ENCODE measurements at regions not wholly inside any gene's neighbourhood (a gene's known extent, or its start where the extent isn't known, plus 50 kb on each side); places are given as distances from the start of the nearest gene placed in this dataset.
"Not testable (repeated sequence)": the region's sequence is repeated elsewhere in the genome, so short reads cannot be mapped to it uniquely, and the experiment has no call there.

- ATAC-seq (no peak), DNase-seq (peak; percentile 45)
- no peaks in the 10 kb centered on the region for H3K36me3 Mint-ChIP-seq (ENCODE audit: low read depth)
- ChIA-PET CTCF (no interaction called here), POLR2A (no interaction called here)
- intact Hi-C loops (cut with DNase I, micrococcal nuclease): loop anchor here in 1 of 2 experiments (2.0 to 5.0 kb wide), 3 partner anchors 86 to 571 kb away; partner anchors contain the start of gene LBX1
- peaks cover 20% of the 10 kb centered on the region for H3K4me1 Mint-ChIP-seq
- H3K4me3 Mint-ChIP-seq: peak overlapping the region; percentile 59
- H3K9me3 Mint-ChIP-seq (ENCODE audit: low read depth): no peaks in the 10 kb centered on the region
- peaks cover 66% of the 10 kb centered on the region for H3K27me3 Mint-ChIP-seq
- H3K27ac Mint-ChIP-seq: no peak overlapping the region
Measured at GRCh38 chr10:100655760-100656421, 89.5 kb upstream of the PAX2 start.

- H3K4me1 Mint-ChIP-seq: peaks cover 20% of the 10 kb centered on the region
- POLR2A ChIA-PET: no interaction called here
- H3K4me3 Mint-ChIP-seq: no peak overlapping the region
- peaks cover 70% of the 10 kb centered on the region for H3K27me3 Mint-ChIP-seq
- H3K9me3 Mint-ChIP-seq (ENCODE audit: low read depth): no peaks in the 10 kb centered on the region
- intact Hi-C loops (cut with DNase I, micrococcal nuclease): loop anchor here in 1 of 2 experiments (5.0 kb wide), 2 partner anchors 86 to 571 kb away; partner anchors contain the start of gene LBX1
- ATAC-seq (peak; percentile 62), DNase-seq (peak; percentile 48)
- no peak overlapping the region for H3K27ac Mint-ChIP-seq
- CTCF ChIA-PET: no interaction called here
- no peaks in the 10 kb centered on the region for H3K36me3 Mint-ChIP-seq (ENCODE audit: low read depth)
Measured at GRCh38 chr10:100656454-100656853, 88.9 kb upstream of the PAX2 start.

DNA sequence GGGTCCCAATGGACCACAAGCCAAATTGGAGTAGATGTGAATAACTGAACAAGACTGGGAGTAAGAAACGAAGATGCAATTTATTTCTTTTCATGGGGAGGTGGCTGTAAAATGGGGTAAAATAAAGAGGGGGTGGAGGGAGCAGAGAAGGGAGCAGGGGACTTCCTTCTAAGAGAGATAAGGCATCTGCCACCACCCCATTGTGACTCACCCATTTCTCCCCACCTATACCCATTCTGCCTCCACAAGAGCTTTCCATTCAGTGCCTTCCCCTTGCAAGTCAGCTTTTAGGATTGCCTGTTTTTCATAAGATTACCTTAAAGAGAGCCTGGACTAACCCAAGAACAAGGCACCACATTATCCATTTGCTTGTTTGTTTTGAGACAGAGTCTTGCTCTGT, 87.1 kb upstream of the PAX2 start:
- ChIA-PET POLR2A (no interaction called here), CTCF (no interaction called here)
- no peaks in the 10 kb centered on the region for H3K9me3 Mint-ChIP-seq (ENCODE audit: low read depth)
- no peaks in the 10 kb centered on the region for H3K36me3 Mint-ChIP-seq (ENCODE audit: low read depth)
- ATAC-seq: no peak
- intact Hi-C loops (cut with DNase I, micrococcal nuclease): loop anchor here in 1 of 2 experiments (5.0 kb wide), 2 partner anchors 84 to 569 kb away; partner anchors contain the start of gene LBX1
- H3K27ac Mint-ChIP-seq: no peak overlapping the region
- DNase-seq: no peak
- H3K4me3 Mint-ChIP-seq: no peak overlapping the region
- H3K27me3 Mint-ChIP-seq: peaks cover 71% of the 10 kb centered on the region
- H3K4me1 Mint-ChIP-seq: peaks cover 20% of the 10 kb centered on the region

DNA sequence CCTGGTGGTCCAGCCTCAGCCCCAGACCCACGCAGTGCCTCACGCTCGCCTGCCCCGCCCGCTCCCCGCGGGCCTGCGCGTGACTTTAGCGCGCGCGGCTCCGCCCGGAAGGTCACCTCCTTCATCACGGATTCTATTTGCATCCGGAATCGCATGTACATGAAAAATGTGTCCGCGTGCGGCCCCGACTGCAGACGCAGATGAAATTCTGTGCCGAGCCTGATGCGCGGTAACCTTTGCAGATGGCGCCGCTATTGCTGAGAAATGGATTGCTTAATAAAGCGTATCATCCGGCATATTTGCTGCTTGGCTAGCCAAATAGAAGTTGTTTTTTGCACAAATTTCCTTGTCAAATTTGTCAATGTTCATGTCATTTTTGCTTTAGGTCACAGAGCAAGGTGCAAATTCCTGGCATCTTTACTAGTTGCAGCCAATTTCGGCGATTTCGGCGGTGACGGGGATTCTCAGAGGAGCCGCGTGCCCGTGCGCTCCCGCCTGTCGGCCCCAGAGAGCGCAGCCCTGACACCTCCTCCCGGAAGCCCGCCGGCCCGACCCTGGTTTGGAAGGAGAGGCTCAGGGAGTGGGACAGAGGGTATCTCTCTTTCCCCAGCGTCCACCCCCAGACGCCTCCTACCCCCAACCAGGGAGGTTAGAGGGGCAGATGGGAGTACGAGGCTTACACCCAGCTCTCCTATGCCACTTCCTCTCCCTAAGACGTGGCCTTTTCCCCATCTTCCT, 85.9 kb upstream of the PAX2 start:
- intact Hi-C loops (cut with DNase I, micrococcal nuclease): loop anchor here in 1 of 2 experiments (5.0 kb wide), 2 partner anchors 83 to 568 kb away; partner anchors contain the start of gene LBX1
- peaks cover 72% of the 10 kb centered on the region for H3K27me3 Mint-ChIP-seq
- no peak overlapping the region for H3K4me3 Mint-ChIP-seq
- CTCF ChIA-PET: no interaction called here
- H3K9me3 Mint-ChIP-seq (ENCODE audit: low read depth): no peaks in the 10 kb centered on the region
- DNase-seq: no peak
- no peak for ATAC-seq
- H3K36me3 Mint-ChIP-seq (ENCODE audit: low read depth): no peaks in the 10 kb centered on the region
- POLR2A ChIA-PET: no interaction called here
- peaks cover 13% of the 10 kb centered on the region for H3K4me1 Mint-ChIP-seq
- no peak overlapping the region for H3K27ac Mint-ChIP-seq

- intact Hi-C loops (cut with DNase I, micrococcal nuclease): no loop called here
- ChIA-PET CTCF (no interaction called here), POLR2A (no interaction called here)
- no peak overlapping the region for H3K4me3 Mint-ChIP-seq
- peaks cover 6% of the 10 kb centered on the region for H3K4me1 Mint-ChIP-seq
- no peaks in the 10 kb centered on the region for H3K9me3 Mint-ChIP-seq (ENCODE audit: low read depth)
- peaks cover 68% of the 10 kb centered on the region for H3K27me3 Mint-ChIP-seq
- DNase-seq (no peak), ATAC-seq (no peak)
- H3K36me3 Mint-ChIP-seq (ENCODE audit: low read depth): no peaks in the 10 kb centered on the region
- H3K27ac Mint-ChIP-seq: no peak overlapping the region
Measured at GRCh38 chr10:100660365-100660764, 85.0 kb upstream of the PAX2 start.

DNA sequence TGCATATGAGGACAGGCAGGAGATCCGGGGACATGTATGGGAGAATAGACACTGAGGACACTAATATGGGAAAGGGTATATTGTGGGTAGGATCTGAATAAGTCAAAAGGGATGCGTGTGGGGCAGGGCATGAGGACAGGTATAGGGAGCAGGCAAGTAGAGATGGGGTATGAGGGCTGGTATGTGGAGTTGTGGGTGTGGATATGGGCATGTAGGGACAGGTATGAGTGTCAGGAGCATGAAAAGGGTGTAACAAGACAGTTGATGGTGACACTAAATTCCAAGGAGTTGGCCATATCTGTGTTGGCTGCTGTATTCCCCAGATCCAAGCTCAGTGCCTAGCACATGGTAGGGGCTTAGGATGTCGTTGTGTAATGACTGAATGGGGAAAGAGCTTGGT, 84.4 kb upstream of the PAX2 start:
- H3K36me3 Mint-ChIP-seq (ENCODE audit: low read depth): no peaks in the 10 kb centered on the region
- no peaks in the 10 kb centered on the region for H3K9me3 Mint-ChIP-seq (ENCODE audit: low read depth)
- CTCF ChIA-PET: no interaction called here

DNA sequence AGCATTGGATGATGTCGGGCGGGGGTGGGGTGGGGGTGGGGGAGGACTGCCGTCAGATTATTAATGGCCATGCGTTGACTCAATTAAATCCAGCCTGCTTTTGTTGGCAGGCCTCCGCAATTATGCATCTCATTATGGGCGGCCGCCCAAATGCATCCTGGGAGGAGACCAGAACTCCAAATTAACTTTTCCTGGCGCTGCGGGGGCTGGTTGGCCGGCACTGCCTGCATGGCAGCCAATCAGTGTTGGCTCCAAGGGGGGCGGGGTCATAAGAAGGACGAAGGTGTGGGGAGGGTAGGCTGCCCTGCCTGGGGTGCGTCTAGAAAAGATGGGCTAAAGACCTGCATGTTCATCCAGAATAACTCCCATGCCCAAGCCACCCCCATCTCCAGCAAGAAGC, 83.9 kb upstream of the PAX2 start:
- Mint-ChIP-seq H3K4me3 (no peak overlapping the region), H3K4me1 (no peaks in the 10 kb centered on the region), H3K27ac (no peak overlapping the region), H3K36me3 (ENCODE audit: low read depth) (no peaks in the 10 kb centered on the region), H3K27me3 (peaks cover 61% of the 10 kb centered on the region), H3K9me3 (ENCODE audit: low read depth) (no peaks in the 10 kb centered on the region)
- ChIA-PET POLR2A (no interaction called here), CTCF (no interaction called here)
- intact Hi-C loops (cut with DNase I, micrococcal nuclease): no loop called here
- ATAC-seq (no peak), DNase-seq (no peak)

More for the DNA sequence above, 84.4 kb upstream of the PAX2 start:
- DNase-seq (no peak), ATAC-seq (no peak)
- H3K27me3 Mint-ChIP-seq: peaks cover 62% of the 10 kb centered on the region
- POLR2A ChIA-PET: no interaction called here
- H3K4me1 Mint-ChIP-seq: peaks cover under 1% of the 10 kb centered on the region
- H3K4me3 Mint-ChIP-seq: no peak overlapping the region
- intact Hi-C loops (cut with DNase I, micrococcal nuclease): no loop called here
- no peak overlapping the region for H3K27ac Mint-ChIP-seq

DNA sequence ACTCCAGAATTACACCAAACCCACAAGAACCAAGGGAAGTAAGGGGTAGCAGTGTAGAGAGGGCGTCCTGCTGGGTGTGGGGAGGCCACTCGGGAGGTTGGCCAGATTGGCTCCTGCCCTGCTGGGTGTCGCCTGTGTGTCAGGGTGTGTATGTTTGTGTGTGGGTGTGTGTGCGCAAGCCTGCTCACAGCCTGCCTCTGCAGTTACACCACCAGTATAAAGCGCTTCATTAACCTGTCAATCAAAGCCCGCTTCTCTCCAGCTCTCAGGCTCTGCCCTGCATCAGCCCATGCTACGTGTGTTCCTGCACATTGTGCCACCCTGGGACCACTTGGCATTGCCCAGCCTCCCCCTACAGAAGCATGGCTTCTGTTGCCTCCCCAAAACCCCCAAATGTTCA, 83.3 kb upstream of the PAX2 start:
- H3K36me3 Mint-ChIP-seq (ENCODE audit: low read depth): no peaks in the 10 kb centered on the region
- POLR2A ChIA-PET: no interaction called here
- H3K27me3 Mint-ChIP-seq: peaks cover 59% of the 10 kb centered on the region
- DNase-seq (no peak), ATAC-seq (no peak)
- H3K27ac Mint-ChIP-seq: no peak overlapping the region
- H3K9me3 Mint-ChIP-seq (ENCODE audit: low read depth): no peaks in the 10 kb centered on the region
- H3K4me3 Mint-ChIP-seq: no peak overlapping the region
- no peaks in the 10 kb centered on the region for H3K4me1 Mint-ChIP-seq
- CTCF ChIA-PET: interaction anchor here (1.2 kb wide), 1 partner anchor 11 kb away, joined by 4 read pairs; no protein-coding TSS in a partner anchor
- intact Hi-C loops (cut with DNase I, micrococcal nuclease): no loop called here

DNA sequence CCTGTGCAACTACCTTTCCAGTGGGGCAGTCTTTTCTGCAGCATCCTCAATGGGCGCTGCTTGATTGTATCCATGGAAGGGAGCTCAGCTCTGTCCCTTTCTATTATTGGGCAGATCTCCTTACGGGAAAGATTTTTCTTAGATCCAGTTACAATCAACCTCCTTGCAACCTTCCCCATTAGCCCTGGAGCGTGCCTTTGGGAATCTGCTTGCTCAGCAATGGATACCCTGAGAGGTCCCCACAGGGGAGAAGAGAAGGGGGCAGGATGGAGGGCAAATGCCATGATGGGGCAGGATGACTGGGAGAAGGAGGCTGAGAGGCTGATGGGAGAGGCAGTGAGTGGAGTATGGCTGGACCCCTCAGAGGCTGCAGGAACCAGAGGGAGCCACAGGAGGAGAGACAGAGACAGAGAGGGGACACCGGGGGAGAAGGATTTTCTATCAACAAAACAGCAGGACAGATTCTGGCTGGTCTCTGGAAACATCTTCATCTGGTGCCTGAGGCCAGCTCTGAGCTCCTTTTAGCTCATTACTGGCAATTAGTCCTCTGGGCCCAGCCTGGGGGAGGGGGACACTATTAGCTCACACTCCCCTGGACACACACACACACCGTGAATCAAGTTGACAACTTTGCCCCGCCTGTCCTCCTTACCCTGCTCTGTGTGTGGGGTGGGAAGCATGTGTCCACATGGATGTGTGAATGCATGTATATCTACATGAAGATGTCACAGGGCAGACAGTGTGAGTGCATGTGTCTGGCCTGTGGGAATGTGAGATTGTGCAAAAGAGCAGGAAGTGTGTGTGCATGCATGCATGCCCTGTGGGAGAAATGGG, 80.8 kb upstream of the PAX2 start:
- Mint-ChIP-seq H3K36me3 (ENCODE audit: low read depth) (no peaks in the 10 kb centered on the region), H3K27ac (no peak overlapping the region), H3K9me3 (ENCODE audit: low read depth) (no peaks in the 10 kb centered on the region), H3K27me3 (peaks cover 61% of the 10 kb centered on the region), H3K4me1 (no peaks in the 10 kb centered on the region), H3K4me3 (no peak overlapping the region)
- ATAC-seq: no peak
- intact Hi-C loops (cut with DNase I, micrococcal nuclease): no loop called here
- ChIA-PET CTCF (interaction anchor here (0.6 kb wide), 1 partner anchor 217 kb away, joined by 3 read pairs; no protein-coding TSS in a partner anchor), POLR2A (no interaction called here)
- no peak for DNase-seq

DNA sequence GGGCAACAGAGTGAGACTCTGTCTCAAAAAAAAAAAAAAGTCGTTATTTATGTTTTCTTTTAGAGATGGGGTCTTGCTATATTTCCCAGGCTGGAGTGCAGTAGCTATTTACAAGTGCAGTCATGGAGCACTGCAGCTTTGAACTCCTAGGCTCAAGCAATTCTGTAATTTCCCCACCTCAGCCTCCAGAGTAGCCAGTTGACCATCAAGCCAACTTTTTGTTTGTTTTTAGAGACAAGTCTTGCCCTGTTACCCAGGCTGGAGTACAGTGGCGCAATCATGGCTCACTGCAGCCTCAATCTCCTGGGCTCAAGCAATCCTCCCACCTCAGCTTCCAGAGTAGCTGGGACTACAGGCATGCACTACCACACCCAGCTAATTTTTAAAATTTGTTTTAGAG, 78.7 kb upstream of the PAX2 start:
- peaks cover 61% of the 10 kb centered on the region for H3K27me3 Mint-ChIP-seq
- POLR2A ChIA-PET; ATAC-seq; H3K36me3 Mint-ChIP-seq (ENCODE audit: low read depth); intact Hi-C loops (cut with DNase I, micrococcal nuclease); H3K27ac Mint-ChIP-seq; DNase-seq; H3K9me3 Mint-ChIP-seq (ENCODE audit: low read depth); H3K4me3 Mint-ChIP-seq; H3K4me1 Mint-ChIP-seq: not testable (repeated sequence)
- CTCF ChIA-PET: interaction anchor here (1.5 kb wide), 1 partner anchor 206 kb away, joined by 4 read pairs; no protein-coding TSS in a partner anchor

- CTCF ChIA-PET: interaction anchor here (1.1 to 2.9 kb wide), 3 partner anchors 73 to 152 kb away, joined by 3 to 10 read pairs (median 5); no protein-coding TSS in a partner anchor
- DNase-seq (no peak), ATAC-seq (no peak)
- peaks cover 63% of the 10 kb centered on the region for H3K27me3 Mint-ChIP-seq
- no peaks in the 10 kb centered on the region for H3K9me3 Mint-ChIP-seq (ENCODE audit: low read depth)
- H3K4me3 Mint-ChIP-seq: no peak overlapping the region
- H3K4me1 Mint-ChIP-seq: peaks cover 3% of the 10 kb centered on the region
- H3K36me3 Mint-ChIP-seq (ENCODE audit: low read depth): no peaks in the 10 kb centered on the region
- POLR2A ChIA-PET: no interaction called here
- no peak overlapping the region for H3K27ac Mint-ChIP-seq
- intact Hi-C loops (cut with DNase I, micrococcal nuclease): loop anchor here in 1 of 2 experiments (1.0 to 2.0 kb wide), 2 partner anchors 74 to 209 kb away; no protein-coding TSS in a partner anchor
Measured at GRCh38 chr10:100669616-100670015, 75.8 kb upstream of the PAX2 start.

Measured in activated CD4-positive, alpha-beta T cell treated with anti-CD3 and anti-CD28 coated beads for 36 hours (primary cell).